ENCODE measurements at regions not wholly inside any gene's neighbourhood (a gene's known extent, or its start where the extent isn't known, plus 50 kb on each side); places are given as distances from the start of the nearest gene placed in this dataset.

DNA sequence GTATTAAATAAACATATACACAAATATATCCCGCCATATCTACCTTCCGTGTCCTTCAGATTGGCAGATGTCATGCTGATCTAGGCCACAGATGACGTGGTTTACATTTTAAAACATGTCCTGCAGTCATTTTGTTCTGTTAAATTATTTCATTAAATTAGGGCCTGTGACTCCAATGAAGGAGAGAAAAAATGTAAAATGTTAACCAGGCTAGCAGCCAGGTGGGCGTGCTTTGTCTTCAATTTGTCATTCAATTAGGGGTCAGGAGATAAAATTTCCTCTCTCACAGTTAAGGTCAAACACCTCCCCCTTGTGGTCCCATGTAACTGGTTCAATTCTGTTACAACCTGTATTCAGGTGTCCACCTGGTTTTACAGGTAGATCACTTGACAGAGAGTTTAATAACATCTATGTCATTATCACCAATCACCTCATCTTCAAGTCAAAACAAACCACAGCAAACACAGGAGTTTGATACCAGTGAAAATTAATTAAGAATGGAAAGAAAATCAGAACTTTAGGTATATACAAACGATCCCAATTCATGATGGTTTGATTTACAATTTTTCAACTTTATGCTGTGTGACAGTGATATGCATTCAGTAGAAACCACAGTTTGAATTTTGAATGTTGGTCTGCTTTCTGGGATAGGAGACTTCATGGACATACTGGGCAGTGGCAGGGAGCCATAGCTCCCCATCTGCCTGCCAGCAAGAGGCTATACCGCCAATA lies 339.4 kb downstream of the CMPK2 start:
- no peak for DNase-seq (ENCODE audit: low read depth in 1 of 2, low spot score in 2 of 2)
- POLR2A ChIA-PET (ENCODE audit: partially characterized antibody): no interaction called here

More for the DNA sequence above, 339.4 kb downstream of the CMPK2 start:
- no peaks in the 10 kb centered on the region for H3K79me2 ChIP-seq (ENCODE audit: control insufficient read depth in 1 of 2, insufficient read depth in 2 of 2, low read length in 2 of 2)
- no peak overlapping the region for H3K4me3 ChIP-seq (ENCODE audit: extremely low read depth in 1 of 4, insufficient read depth in 2 of 4, low read depth in 3 of 4, low read length in 4 of 4)
- no peak overlapping the region for H4K5ac ChIP-seq (ENCODE audit: insufficient read length, low read depth, low read length)
- H3K23ac ChIP-seq (ENCODE audit: insufficient read length): no peak overlapping the region
- no peak overlapping the region for H3K4me2 ChIP-seq (ENCODE audit: insufficient read depth in 1 of 2, low read depth in 2 of 2, low read length in 2 of 2)
- no peak overlapping the region for H2BK20ac ChIP-seq (ENCODE audit: low read length)
- H3K9ac ChIP-seq (replicated peaks in 1 of 4; ENCODE audit: extremely low read depth in 1 of 4, low read depth in 3 of 4, low read length in 3 of 4): no peak overlapping the region
- no peak overlapping the region for H2BK5ac ChIP-seq (ENCODE audit: low read depth, low read length)
- TF ChIP-seq SP2 (IDR thresholded peaks at IDR 0.05; ENCODE audit: low read length): no peak
- no peak for TF ChIP-seq RFX5 (IDR thresholded peaks at IDR 0.05; ENCODE audit: borderline replicate concordance, low read depth, low read length)
- peak in 2 of 3 experiments; percentile 62 to 68; a peak in 3 of 4 replicates for TF ChIP-seq CTCF (IDR thresholded peaks at IDR 0.05; ENCODE audit: control extremely low read depth in 1 of 3, insufficient read depth in 1 of 3, low read depth in 1 of 3, low read length in 3 of 3)
- no peak for TF ChIP-seq KDM5A (IDR thresholded peaks at IDR 0.05; ENCODE audit: low read length)
- TF ChIP-seq RAD21 (IDR thresholded peaks at IDR 0.05 in 1 of 2, conservative IDR thresholded peaks at IDR 0.05 in 1 of 2; ENCODE audit: low read depth in 2 of 2, low read length in 2 of 2): peak; percentile 89 to 90
- TF ChIP-seq CTBP2 (IDR thresholded peaks at IDR 0.05; ENCODE audit: borderline replicate concordance, insufficient read depth, insufficient read length, low read length): no peak
- TF ChIP-seq MAX (IDR thresholded peaks at IDR 0.05): no peak
- H2BK12ac ChIP-seq (ENCODE audit: low read depth, low read length): no peak overlapping the region
- H3K4ac ChIP-seq (replicated peaks; ENCODE audit: insufficient read length, low read depth, low read length): no peak overlapping the region
- H2AFZ ChIP-seq (ENCODE audit: low read length): no peak overlapping the region
- H3K14ac ChIP-seq (ENCODE audit: insufficient read length): no peak overlapping the region
- no peaks in the 10 kb centered on the region for H3K36me3 ChIP-seq (ENCODE audit: control insufficient read depth in 2 of 4, insufficient read depth in 4 of 4, low read length in 3 of 4)
- no peak overlapping the region for H4K8ac ChIP-seq (ENCODE audit: extremely low read depth, insufficient read depth, low read length)
- no peaks in the 10 kb centered on the region for H3K27me3 ChIP-seq (replicated peaks in 1 of 4; ENCODE audit: control insufficient read depth in 3 of 4, extremely low read depth in 1 of 4, insufficient read depth in 3 of 4, low read length in 3 of 4)
- H4K20me1 ChIP-seq (replicated peaks in 1 of 2; ENCODE audit: control insufficient read depth in 1 of 2, insufficient read depth in 2 of 2, low read length in 2 of 2): no peaks in the 10 kb centered on the region
- no peaks in the 10 kb centered on the region for H3K9me3 ChIP-seq (ENCODE audit: insufficient read depth in 2 of 2, low read depth in 1 of 2, low read length in 1 of 2)
- H2AK5ac ChIP-seq (ENCODE audit: low read depth, low read length): no peak overlapping the region
- CTCF ChIA-PET (ENCODE audit: partially characterized antibody): interaction anchor here (0.6 to 2.7 kb wide), 16 partner anchors 10 to 455 kb away, joined by 3 to 14 read pairs (median 3); no protein-coding TSS in a partner anchor
- no peaks in the 10 kb centered on the region for H3K79me1 ChIP-seq (ENCODE audit: low read depth, low read length)
- no peak overlapping the region for H3K27ac ChIP-seq (ENCODE audit: low read depth, low read length)
- no peak overlapping the region for H3K56ac ChIP-seq (replicated peaks; ENCODE audit: insufficient read length, low read depth, low read length)
- no peaks in the 10 kb centered on the region for H3K23me2 ChIP-seq (ENCODE audit: low read depth, low read length)
- no peak overlapping the region for H2BK120ac ChIP-seq (replicated peaks; ENCODE audit: low read depth, low read length)
- no peak overlapping the region for H4K91ac ChIP-seq (replicated peaks; ENCODE audit: insufficient read length, low read length)
- WGBS, 2 experiments (ENCODE audit: extremely low coverage in 1 of 2, insufficient coverage in 1 of 2, insufficient read length in 1 of 2, insufficient replicate concordance in 2 of 2, low coverage in 1 of 2, low lambda C conversion rate in 2 of 2, missing lambda C conversion rate in 1 of 2): 83% methylated on average over 6 of the region's 6 CpGs; no CpG with 5 or more reads in 1 of the 2 experiments
- H3K18ac ChIP-seq (ENCODE audit: extremely low read depth, low read length): no peak overlapping the region
- peaks cover 3 to 7% (median 7%) of the 10 kb centered on the region in 4 experiments; a peak in 3 of 7 replicates for H3K4me1 ChIP-seq (replicated peaks in 1 of 4; ENCODE audit: control insufficient read depth in 3 of 4, insufficient read depth in 4 of 4, low read length in 3 of 4)
- H2BK15ac ChIP-seq (ENCODE audit: low read length): no peak overlapping the region
- FAIRE-seq: peak; percentile 85

All from H1 (cell line).